OCI-LY1 (cell line): ENCODE measurements at regions not wholly inside any gene's neighbourhood (a gene's known extent, or its start where the extent isn't known, plus 50 kb on each side); places are given as distances from the start of the nearest gene placed in this dataset.

ENCODE experiments used
- H2AFZ ChIP-seq: fragments of 200-600 bp; sonication (generic), shearing (Covaris generic); 2 replicates; pipeline ENCODE4 v1.6.0; 2014; ENCODE audit warnings: antibody characterized with exemption, mild to moderate bottlenecking, low read length
- H3F3A ChIP-seq: fragments of 200-600 bp; sonication (generic), shearing (Covaris generic); 2 replicates; pipeline ENCODE4 v1.6.0; 2014; ENCODE audit warnings: mild to moderate bottlenecking, antibody characterized with exemption, low read length, moderate library complexity; ENCODE audit not compliant: insufficient read depth
- H3K27ac ChIP-seq: fragments of 200-600 bp; sonication (generic); 2 replicates; pipeline ENCODE4 v1.5.1; 2014; ENCODE audit warnings: low read length, mixed run types, mild to moderate bottlenecking, low read depth; ENCODE audit not compliant: poor library complexity, severe bottlenecking
- H3K27me3 ChIP-seq: fragments of 200-600 bp; sonication (generic); 2 replicates; pipeline ENCODE4 v1.6.0; 2014; ENCODE audit warnings: antibody characterized with exemption, mild to moderate bottlenecking, low read length, moderate library complexity; ENCODE audit not compliant: insufficient read depth
- H3K36me3 ChIP-seq: fragments of 200-600 bp; sonication (generic); 2 replicates; pipeline ENCODE4 v1.6.1; 2014; ENCODE audit warnings: mild to moderate bottlenecking, antibody characterized with exemption, low read length, moderate library complexity, mixed read lengths; ENCODE audit not compliant: insufficient read depth
- H3K4me1 ChIP-seq: fragments of 200-600 bp; sonication (generic); 2 replicates; pipeline ENCODE4 v1.5.1; 2014; ENCODE audit warnings: mild to moderate bottlenecking, low read length, moderate library complexity; ENCODE audit not compliant: insufficient read depth, severe bottlenecking
- H3K4me2 ChIP-seq: fragments of 200-600 bp; sonication (generic), shearing (Covaris generic); 2 replicates; pipeline ENCODE4 v1.6.1; 2014; ENCODE audit warnings: low read length
- H3K4me3 ChIP-seq: fragments of 200-600 bp; sonication (generic); 2 replicates; pipeline ENCODE4 v1.5.1; 2014; ENCODE audit warnings: low read length, low read depth, mild to moderate bottlenecking, mixed read lengths; ENCODE audit not compliant: poor library complexity, severe bottlenecking
- H3K79me2 ChIP-seq: fragments of 200-600 bp; shearing (Covaris generic); 2 replicates; pipeline ENCODE4 v1.6.1; 2016; ENCODE audit warnings: mixed run types, low read length, mixed read lengths; ENCODE audit not compliant: insufficient read depth
- H3K9ac ChIP-seq: fragments of 200-600 bp; sonication (generic), shearing (Covaris generic); 2 replicates; pipeline ENCODE4 v1.6.1; 2014; ENCODE audit warnings: mild to moderate bottlenecking, low read length, mixed read lengths
- H3K9me2 ChIP-seq: fragments of 200-600 bp; sonication (generic), shearing (Covaris generic); 2 replicates; pipeline ENCODE4 v1.6.1; 2014; ENCODE audit warnings: low read depth, mild to moderate bottlenecking, low read length, mixed read lengths
- H3K9me3 ChIP-seq: fragments of 200-600 bp; shearing (Covaris generic); 2 replicates; pipeline ENCODE4 v1.6.1; 2014; ENCODE audit warnings: low read length, mixed read lengths
- H4K20me1 ChIP-seq: fragments of 200-600 bp; sonication (generic), shearing (Covaris generic); 2 replicates; pipeline ENCODE4 v1.6.0; 2016; ENCODE audit warnings: mild to moderate bottlenecking, low read length; ENCODE audit not compliant: insufficient read depth
- EZH2 ChIP-seq: fragments of 200-600 bp; sonication (generic), shearing (Covaris generic); IDR thresholded peaks from 2 replicates; pipeline ENCODE4 v1.8.0; 2017; ENCODE audit warnings: borderline replicate concordance, mixed run types, mild to moderate bottlenecking, antibody characterized with exemption, low read length, moderate library complexity, mixed read lengths
- TF ChIP-seq, protein P1 (sequence below): fragments of 200-600 bp; sonication (generic), shearing (Covaris generic); IDR thresholded peaks from 2 replicates; pipeline ENCODE4 v1.5.1; 2017; ENCODE audit warnings: mild to moderate bottlenecking, antibody characterized with exemption, low read length, moderate library complexity, mixed read lengths

GRCh38 chr6:91266156-91266555 is 679.3 kb upstream of the MAP3K7 start:
- H3K27ac ChIP-seq, result no peak overlapping the region

DNA sequence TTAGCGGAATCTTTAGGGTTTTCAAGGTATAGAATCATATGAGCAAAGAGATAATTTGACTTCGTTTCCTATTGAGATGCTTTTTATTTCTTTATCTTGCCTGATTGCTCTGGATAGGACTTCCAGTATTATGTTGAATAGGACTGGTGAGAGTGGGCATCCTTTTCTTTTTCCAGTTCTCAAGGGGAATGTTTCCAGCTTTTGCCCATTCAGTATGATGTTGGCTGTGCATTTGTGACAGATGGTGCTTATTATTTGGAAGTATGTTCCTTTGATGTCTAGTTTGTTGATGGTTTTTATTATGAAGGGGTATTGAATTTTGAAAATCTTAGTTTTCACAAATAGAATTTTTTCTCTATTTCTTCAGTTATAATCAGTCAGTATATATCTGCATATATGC is 656.6 kb upstream of the MAP3K7 start:
- no peak overlapping the region for H3K4me2 ChIP-seq
- H3K9me3 ChIP-seq, result no peaks in the 10 kb centered on the region
- 0 out of 2 replicates have a peak, but pooled peaks cover 2% of the 10 kb centered on the region for H3K27me3 ChIP-seq
- no peaks in the 10 kb centered on the region for H3F3A ChIP-seq
- no peak overlapping the region for H3K4me3 ChIP-seq
- no peaks in the 10 kb centered on the region for H4K20me1 ChIP-seq
- H2AFZ ChIP-seq, result no peak overlapping the region
- H3K79me2 ChIP-seq, result no peaks in the 10 kb centered on the region
- H3K27ac ChIP-seq, result no peak overlapping the region
- H3K9ac ChIP-seq, result no peak overlapping the region
- TF ChIP-seq, protein P1, sequence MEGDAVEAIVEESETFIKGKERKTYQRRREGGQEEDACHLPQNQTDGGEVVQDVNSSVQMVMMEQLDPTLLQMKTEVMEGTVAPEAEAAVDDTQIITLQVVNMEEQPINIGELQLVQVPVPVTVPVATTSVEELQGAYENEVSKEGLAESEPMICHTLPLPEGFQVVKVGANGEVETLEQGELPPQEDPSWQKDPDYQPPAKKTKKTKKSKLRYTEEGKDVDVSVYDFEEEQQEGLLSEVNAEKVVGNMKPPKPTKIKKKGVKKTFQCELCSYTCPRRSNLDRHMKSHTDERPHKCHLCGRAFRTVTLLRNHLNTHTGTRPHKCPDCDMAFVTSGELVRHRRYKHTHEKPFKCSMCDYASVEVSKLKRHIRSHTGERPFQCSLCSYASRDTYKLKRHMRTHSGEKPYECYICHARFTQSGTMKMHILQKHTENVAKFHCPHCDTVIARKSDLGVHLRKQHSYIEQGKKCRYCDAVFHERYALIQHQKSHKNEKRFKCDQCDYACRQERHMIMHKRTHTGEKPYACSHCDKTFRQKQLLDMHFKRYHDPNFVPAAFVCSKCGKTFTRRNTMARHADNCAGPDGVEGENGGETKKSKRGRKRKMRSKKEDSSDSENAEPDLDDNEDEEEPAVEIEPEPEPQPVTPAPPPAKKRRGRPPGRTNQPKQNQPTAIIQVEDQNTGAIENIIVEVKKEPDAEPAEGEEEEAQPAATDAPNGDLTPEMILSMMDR, result no peak
- no peak for TF ChIP-seq EZH2
- H3K36me3 ChIP-seq, result no peaks in the 10 kb centered on the region
- H3K4me1 ChIP-seq, result no peaks in the 10 kb centered on the region
- no peaks in the 10 kb centered on the region for H3K9me2 ChIP-seq

More at GRCh38 chr6:91266156-91266555, 679.3 kb upstream of the MAP3K7 start:
- Histone ChIP-seq H2AFZ (no peak overlapping the region), H3K36me3 (no peaks in the 10 kb centered on the region), H3K4me2 (no peak overlapping the region), H3K9me3 (no peaks in the 10 kb centered on the region), H3K9me2 (no peaks in the 10 kb centered on the region), H4K20me1 (no peaks in the 10 kb centered on the region), H3F3A (no peaks in the 10 kb centered on the region), H3K4me3 (no peak overlapping the region), H3K79me2 (no peaks in the 10 kb centered on the region), H3K9ac (no peak overlapping the region), H3K4me1 (no peaks in the 10 kb centered on the region), H3K27me3 (no peaks in the 10 kb centered on the region)
- no peak for TF ChIP-seq EZH2
- TF ChIP-seq, protein P1, result no peak

- H3K4me3 ChIP-seq, result no peak overlapping the region
- no peaks in the 10 kb centered on the region for H3K9me3 ChIP-seq
- H2AFZ ChIP-seq, result no peak overlapping the region
- no peaks in the 10 kb centered on the region for H3F3A ChIP-seq
- no peaks in the 10 kb centered on the region for H4K20me1 ChIP-seq
- H3K9ac ChIP-seq, result no peak overlapping the region
- no peak overlapping the region for H3K27ac ChIP-seq
- no peak overlapping the region for H3K4me2 ChIP-seq
- no peaks in the 10 kb centered on the region for H3K9me2 ChIP-seq
- no peaks in the 10 kb centered on the region for H3K36me3 ChIP-seq
- no peaks in the 10 kb centered on the region for H3K4me1 ChIP-seq
- 0 out of 2 replicates have a peak, but pooled peaks cover 2% of the 10 kb centered on the region for H3K27me3 ChIP-seq
- H3K79me2 ChIP-seq, result no peaks in the 10 kb centered on the region
- no peak for TF ChIP-seq EZH2
- TF ChIP-seq, protein P1, result no peak
These were observed 655.7 kb upstream of the MAP3K7 start for GRCh38 chr6:91242614-91242949.
